HG03060 (cell line): ENCODE measurements at regions not wholly inside any gene's neighbourhood (a gene's known extent, or its start where the extent isn't known, plus 50 kb on each side); places are given as distances from the start of the nearest gene placed in this dataset.

Experiments used
- ATAC-seq: cut with Tn5 transposase; IDR thresholded peaks from one replicate; pipeline ENCODE4 v1.9.1; 2021; ENCODE audit warnings: low read depth, moderate number of reproducible peaks; ENCODE audit not compliant: unreplicated experiment

- ATAC-seq, result no peak
These were observed 248.3 kb upstream of the GATB start for GRCh38 chr4:152009031-152009670.

GRCh38 chr4:152007111-152007510, 246.3 kb upstream of the GATB start:
- no peak for ATAC-seq

- no peak for ATAC-seq
These were observed 244.0 kb upstream of the GATB start for GRCh38 chr4:152004801-152005200.

- no peak for ATAC-seq
These were observed 239.7 kb upstream of the GATB start for GRCh38 chr4:152000518-152000917.

- ATAC-seq, result no peak
These were observed 237.9 kb upstream of the GATB start for GRCh38 chr4:151998723-151999122.

- no peak for ATAC-seq
These were observed 236.7 kb upstream of the GATB start for GRCh38 chr4:151997461-151997860.

GRCh38 chr4:151994429-151994828, 233.6 kb upstream of the GATB start:
- ATAC-seq, result no peak

GRCh38 chr4:151993521-151993920, 232.7 kb upstream of the GATB start:
- ATAC-seq, result no peak

GRCh38 chr4:151992332-151993154, 231.7 kb upstream of the GATB start:
- ATAC-seq, result no peak

GRCh38 chr4:151991884-151992167, 231.0 kb upstream of the GATB start:
- ATAC-seq, result no peak

GRCh38 chr4:151991001-151991883, 230.4 kb upstream of the GATB start:
- no peak for ATAC-seq

GRCh38 chr4:151990201-151990600, 229.4 kb upstream of the GATB start:
- no peak for ATAC-seq

- ATAC-seq, result no peak
These were observed 227.8 kb upstream of the GATB start for GRCh38 chr4:151988591-151988990.

GRCh38 chr4:151987606-151988005, 226.8 kb upstream of the GATB start:
- ATAC-seq, result no peak

- ATAC-seq, result no peak
These were observed 223.0 kb upstream of the GATB start for GRCh38 chr4:151983854-151984253.

- no peak for ATAC-seq
These were observed 219.0 kb upstream of the GATB start for GRCh38 chr4:151979819-151980218.

GRCh38 chr4:151968643-151969042, 207.8 kb upstream of the GATB start:
- no peak for ATAC-seq

GRCh38 chr4:151967074-151967473, 206.3 kb upstream of the GATB start:
- no peak for ATAC-seq

GRCh38 chr4:151962138-151962823, 201.5 kb upstream of the GATB start:
- ATAC-seq, result no peak

- no peak for ATAC-seq
These were observed 200.6 kb upstream of the GATB start for GRCh38 chr4:151961456-151961855.
